Endothelial cell (in vitro differentiated cells): ENCODE measurements at regions not wholly inside any gene's neighbourhood (a gene's known extent, or its start where the extent isn't known, plus 50 kb on each side); places are given as distances from the start of the nearest gene placed in this dataset.

Experiments used
- DNase-seq: peaks from one replicate; pipeline ENCODE4 v3.0.0; 2021; ENCODE audit warnings: low spot score
- H3K27ac Mint-ChIP-seq: one replicate; pipeline ENCODE4 v1.8.0; 2021; ENCODE audit warnings: mixed read lengths, inconsistent platforms; ENCODE audit not compliant: unreplicated experiment
- H3K27me3 Mint-ChIP-seq: one replicate; pipeline ENCODE4 v1.8.0; 2021; ENCODE audit warnings: mild to moderate bottlenecking, moderate library complexity, mixed read lengths, inconsistent platforms; ENCODE audit not compliant: unreplicated experiment
- H3K36me3 Mint-ChIP-seq: one replicate; pipeline ENCODE4 v1.8.0; 2021; ENCODE audit warnings: mild to moderate bottlenecking, low read depth, mixed read lengths, inconsistent platforms; ENCODE audit not compliant: unreplicated experiment
- H3K4me1 Mint-ChIP-seq: one replicate; pipeline ENCODE4 v1.8.0; 2021; ENCODE audit warnings: mild to moderate bottlenecking, mixed read lengths, inconsistent platforms; ENCODE audit not compliant: unreplicated experiment
- H3K4me3 Mint-ChIP-seq: one replicate; pipeline ENCODE4 v1.8.0; 2021; ENCODE audit warnings: mild to moderate bottlenecking, mixed read lengths, inconsistent platforms; ENCODE audit not compliant: unreplicated experiment
- H3K9me3 Mint-ChIP-seq: one replicate; pipeline ENCODE4 v1.8.0; 2021; ENCODE audit warnings: mixed read lengths, inconsistent platforms; ENCODE audit not compliant: unreplicated experiment
- TF ChIP-seq, protein P1 (sequence below): fragments of 200-600 bp; sonication (generic); IDR thresholded peaks from one replicate; pipeline ENCODE4 v1.5.0; 2021; ENCODE audit warnings: antibody characterized with exemption; ENCODE audit not compliant: unreplicated experiment

- no peaks in the 10 kb centered on the region for H3K9me3 Mint-ChIP-seq
- TF ChIP-seq, protein P1, sequence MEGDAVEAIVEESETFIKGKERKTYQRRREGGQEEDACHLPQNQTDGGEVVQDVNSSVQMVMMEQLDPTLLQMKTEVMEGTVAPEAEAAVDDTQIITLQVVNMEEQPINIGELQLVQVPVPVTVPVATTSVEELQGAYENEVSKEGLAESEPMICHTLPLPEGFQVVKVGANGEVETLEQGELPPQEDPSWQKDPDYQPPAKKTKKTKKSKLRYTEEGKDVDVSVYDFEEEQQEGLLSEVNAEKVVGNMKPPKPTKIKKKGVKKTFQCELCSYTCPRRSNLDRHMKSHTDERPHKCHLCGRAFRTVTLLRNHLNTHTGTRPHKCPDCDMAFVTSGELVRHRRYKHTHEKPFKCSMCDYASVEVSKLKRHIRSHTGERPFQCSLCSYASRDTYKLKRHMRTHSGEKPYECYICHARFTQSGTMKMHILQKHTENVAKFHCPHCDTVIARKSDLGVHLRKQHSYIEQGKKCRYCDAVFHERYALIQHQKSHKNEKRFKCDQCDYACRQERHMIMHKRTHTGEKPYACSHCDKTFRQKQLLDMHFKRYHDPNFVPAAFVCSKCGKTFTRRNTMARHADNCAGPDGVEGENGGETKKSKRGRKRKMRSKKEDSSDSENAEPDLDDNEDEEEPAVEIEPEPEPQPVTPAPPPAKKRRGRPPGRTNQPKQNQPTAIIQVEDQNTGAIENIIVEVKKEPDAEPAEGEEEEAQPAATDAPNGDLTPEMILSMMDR: no peak
- DNase-seq: no peak
- no peaks in the 10 kb centered on the region for H3K27me3 Mint-ChIP-seq
- H3K27ac Mint-ChIP-seq: no peak overlapping the region
- no peak overlapping the region for H3K4me3 Mint-ChIP-seq
- peaks cover 6% of the 10 kb centered on the region for H3K4me1 Mint-ChIP-seq
- no peaks in the 10 kb centered on the region for H3K36me3 Mint-ChIP-seq
Observed at GRCh38 chr6:56327946-56328727, 80.8 kb upstream of the COL21A1 start.

- Mint-ChIP-seq H3K9me3 (no peaks in the 10 kb centered on the region), H3K4me1 (peaks cover 4% of the 10 kb centered on the region), H3K4me3 (no peak overlapping the region), H3K27me3 (no peaks in the 10 kb centered on the region), H3K27ac (no peak overlapping the region), H3K36me3 (no peaks in the 10 kb centered on the region)
- TF ChIP-seq, protein P1: no peak
- no peak for DNase-seq
Observed at GRCh38 chr6:56324396-56324795, 77.0 kb upstream of the COL21A1 start.

DNA sequence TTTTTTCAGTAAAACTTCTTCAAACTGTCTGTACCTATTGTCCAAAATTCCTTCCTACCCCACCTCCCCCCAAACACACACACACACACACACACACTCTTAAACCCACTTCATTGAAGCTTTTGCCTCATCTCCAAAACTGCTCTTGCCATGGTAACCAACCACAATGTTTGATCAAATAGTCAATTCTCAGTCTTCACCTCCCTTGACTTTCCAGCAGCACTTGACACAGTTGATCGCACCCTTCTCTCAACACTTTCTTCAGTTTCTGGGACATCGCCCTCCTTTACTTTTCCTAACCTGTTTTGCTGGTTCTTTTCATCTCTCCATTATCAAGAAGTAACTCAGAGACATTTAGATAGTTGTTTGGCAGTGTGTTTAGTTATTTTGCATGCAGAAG, 71.5 kb upstream of the COL21A1 start:
- Mint-ChIP-seq H3K9me3 (no peaks in the 10 kb centered on the region), H3K4me1 (peaks cover 2% of the 10 kb centered on the region), H3K4me3 (no peak overlapping the region), H3K27ac (no peak overlapping the region), H3K36me3 (no peaks in the 10 kb centered on the region), H3K27me3 (no peaks in the 10 kb centered on the region)
- no peak for DNase-seq
- TF ChIP-seq, protein P1: no peak

DNA sequence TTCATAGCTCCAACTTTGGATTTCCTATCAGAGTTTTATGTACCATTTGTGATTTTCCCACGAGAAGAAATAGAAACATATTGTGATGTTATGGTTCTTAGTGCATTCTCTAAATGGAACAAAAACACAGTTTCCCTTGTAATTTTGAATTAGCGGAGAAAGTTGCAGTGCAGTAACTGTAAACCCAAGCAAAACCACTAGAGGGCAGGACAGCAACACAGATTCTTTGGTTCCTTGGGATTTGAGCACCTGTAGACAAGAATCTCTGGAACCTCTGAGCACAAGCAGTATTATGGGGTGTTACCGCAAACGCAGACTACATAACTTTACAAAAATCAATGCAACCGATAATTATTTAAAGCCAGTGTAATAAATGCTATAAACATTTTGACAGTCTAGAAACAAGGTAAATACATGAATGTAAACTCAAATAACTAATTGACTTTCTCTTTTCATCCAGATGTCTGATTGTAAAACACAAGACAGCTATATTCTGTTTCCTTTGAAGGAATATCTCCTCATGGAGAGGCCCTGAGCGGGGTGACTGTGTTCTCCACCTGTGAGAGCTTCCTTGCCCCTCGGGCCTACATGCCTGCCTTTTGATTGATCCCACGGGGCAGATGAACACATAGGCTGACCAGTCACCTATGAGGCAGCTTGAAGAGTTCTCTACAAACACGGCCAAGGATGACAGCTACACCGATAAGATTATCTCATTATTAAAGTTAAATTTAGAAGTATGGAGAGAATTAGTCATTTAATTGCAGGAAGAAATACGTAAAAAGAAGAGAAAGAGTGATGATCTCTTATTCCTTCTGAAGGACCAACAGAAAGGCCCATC, 67.5 kb upstream of the COL21A1 start:
- Mint-ChIP-seq H3K4me3 (no peak overlapping the region), H3K27ac (no peak overlapping the region)

More for the DNA sequence above, 67.5 kb upstream of the COL21A1 start:
- DNase-seq: peak; percentile 62
- Mint-ChIP-seq H3K27me3 (peaks cover 2% of the 10 kb centered on the region), H3K36me3 (no peaks in the 10 kb centered on the region), H3K4me1 (peaks cover 2% of the 10 kb centered on the region), H3K9me3 (no peaks in the 10 kb centered on the region)
- TF ChIP-seq, protein P1: peak; percentile 97
